Tibial artery (tissue), 4 donors: ENCODE measurements at regions not wholly inside any gene's neighbourhood (a gene's known extent, or its start where the extent isn't known, plus 50 kb on each side); places are given as distances from the start of the nearest gene placed in this dataset.

Experiments
- DNase-seq, 2 donors: peaks; one replicate each; pipeline ENCODE4 v3.0.0-alpha.2; 2019
- H3K27ac ChIP-seq, 2 donors: fragments of 200-600 bp; sonication (generic) in 1 of 2; 1 replicate in 1 of 2; 2 replicates in 1 of 2; pipeline ENCODE4 v1.5.1; 2018 to 2019; ENCODE audit warnings: mild to moderate bottlenecking in 1 of 2
- H3K27me3 ChIP-seq, 2 donors: fragments of 200-600 bp; sonication (generic) in 1 of 2; one replicate each; pipeline versions ENCODE4 v1.5.1 to v1.6.0; 2016 to 2019
- H3K36me3 ChIP-seq, 3 donors: fragments of 200-600 bp; sonication (generic) in 2 of 3; one replicate each; pipeline ENCODE4 v1.5.1; 2016 to 2019; ENCODE audit warnings: mild to moderate bottlenecking in 2 of 3
- H3K4me1 ChIP-seq, 4 donors: fragments of 200-600 bp; sonication (generic) in 2 of 4; 1 replicate in 3 of 4; 2 replicates in 1 of 4; pipeline ENCODE4 v1.5.1; 2016 to 2019
- H3K4me3 ChIP-seq, 2 donors: fragments of 200-600 bp; sonication (generic) in 1 of 2; 1 replicate in 1 of 2; 2 replicates in 1 of 2; pipeline ENCODE4 v1.5.1; 2018 to 2019; ENCODE audit warnings: mild to moderate bottlenecking in 2 of 2
- H3K9me3 ChIP-seq, 3 donors: fragments of 200-600 bp; sonication (generic) in 1 of 3; one replicate each; pipeline ENCODE4 v1.5.1; 2016 to 2019
- CTCF ChIP-seq, 2 experiments: fragments of 200-600 bp in 1 of 2; fragments of 450-650 bp in 1 of 2; IDR thresholded peaks; one replicate each; pipeline ENCODE4 v1.5.1; 2017 to 2019; ENCODE audit warnings: antibody characterized with exemption in 2 of 2, mild to moderate bottlenecking in 1 of 2, moderate library complexity in 1 of 2
- intact Hi-C: fragments of 100-400 bp; cut with DNase I; formaldehyde crosslinking; loops from one replicate; pipeline ENCODE4 v1.15.0; 2023; ENCODE audit warnings: low total_unique reads

GRCh38 chr14:42719391-42719790 lies 1112.7 kb downstream of the LRFN5 start:
- DNase-seq, result no peak
- intact Hi-C loops, result no loop called here
- no peak for TF ChIP-seq CTCF (IDR thresholded peaks at IDR 0.05)
- H3K27ac ChIP-seq, result no peak overlapping the region
- no peaks in the 10 kb centered on the region for H3K4me1 ChIP-seq
- no peaks in the 10 kb centered on the region for H3K27me3 ChIP-seq
- H3K9me3 ChIP-seq, result no peaks in the 10 kb centered on the region
- H3K36me3 ChIP-seq, result no peaks in the 10 kb centered on the region
- no peak overlapping the region for H3K4me3 ChIP-seq

- Histone ChIP-seq H3K4me3 (no peak overlapping the region), H3K9me3 (no peaks in the 10 kb centered on the region), H3K4me1 (no peaks in the 10 kb centered on the region), H3K27me3 (no peaks in the 10 kb centered on the region), H3K36me3 (no peaks in the 10 kb centered on the region), H3K27ac (no peak overlapping the region)
- DNase-seq, result no peak
- TF ChIP-seq CTCF (IDR thresholded peaks at IDR 0.05), result no peak
- intact Hi-C loops, result no loop called here
Measured at GRCh38 chr14:42715316-42715715, 1108.6 kb downstream of the LRFN5 start.

- TF ChIP-seq CTCF (IDR thresholded peaks at IDR 0.05), result no peak
- Histone ChIP-seq H3K36me3 (no peaks in the 10 kb centered on the region), H3K9me3 (no peaks in the 10 kb centered on the region), H3K27me3 (no peaks in the 10 kb centered on the region), H3K27ac (no peak overlapping the region), H3K4me1 (no peaks in the 10 kb centered on the region), H3K4me3 (no peak overlapping the region)
- intact Hi-C loops, result no loop called here
- DNase-seq, result no peak
Measured at GRCh38 chr14:42710071-42710470, 1103.4 kb downstream of the LRFN5 start.

- intact Hi-C loops, result no loop called here
- Histone ChIP-seq H3K27ac (no peak overlapping the region), H3K36me3 (no peaks in the 10 kb centered on the region), H3K4me1 (no peaks in the 10 kb centered on the region), H3K4me3 (no peak overlapping the region), H3K9me3 (no peaks in the 10 kb centered on the region), H3K27me3 (no peaks in the 10 kb centered on the region)
- TF ChIP-seq CTCF (IDR thresholded peaks at IDR 0.05), result no peak
- DNase-seq, result no peak
Measured at GRCh38 chr14:42703501-42703900, 1096.8 kb downstream of the LRFN5 start.

GRCh38 chr14:42687421-42687820 lies 1080.7 kb downstream of the LRFN5 start:
- intact Hi-C loops, result no loop called here
- Histone ChIP-seq H3K9me3 (no peaks in the 10 kb centered on the region), H3K36me3 (no peaks in the 10 kb centered on the region), H3K27me3 (no peaks in the 10 kb centered on the region), H3K4me3 (no peak overlapping the region), H3K4me1 (no peaks in the 10 kb centered on the region), H3K27ac (no peak overlapping the region)
- no peak for DNase-seq
- TF ChIP-seq CTCF (IDR thresholded peaks at IDR 0.05), result no peak

- Histone ChIP-seq H3K27ac (no peak overlapping the region), H3K4me3 (no peak overlapping the region), H3K36me3 (no peaks in the 10 kb centered on the region), H3K4me1 (no peaks in the 10 kb centered on the region), H3K9me3 (no peaks in the 10 kb centered on the region), H3K27me3 (no peaks in the 10 kb centered on the region)
- intact Hi-C loops, result no loop called here
- no peak for TF ChIP-seq CTCF (IDR thresholded peaks at IDR 0.05)
- no peak for DNase-seq
Measured at GRCh38 chr14:42683707-42684106, 1077.0 kb downstream of the LRFN5 start.
